ENCODE measurements at regions not wholly inside any gene's neighbourhood (a gene's known extent, or its start where the extent isn't known, plus 50 kb on each side); places are given as distances from the start of the nearest gene placed in this dataset.

GRCh38 chr16:66001432-66001831 lies 365.1 kb upstream of the CDH5 start:
- no peak for TF ChIP-seq CTCF (conservative IDR thresholded peaks at IDR 0.05)
- no peak for DNase-seq (ENCODE audit: low read depth, low spot score)
- Mint-ChIP-seq H3K36me3 (ENCODE audit: low read depth) (no peaks in the 10 kb centered on the region), H3K27me3 (ENCODE audit: low read depth) (peaks cover 20% of the 10 kb centered on the region), H3K4me3 (no peak overlapping the region), H3K4me1 (no peaks in the 10 kb centered on the region), H3K9me3 (peaks cover 5% of the 10 kb centered on the region), H3K27ac (ENCODE audit: unreplicated experiment) (no peak overlapping the region)

- no peaks in the 10 kb centered on the region for H3K36me3 Mint-ChIP-seq (ENCODE audit: low read depth)
- TF ChIP-seq CTCF (conservative IDR thresholded peaks at IDR 0.05): no peak
- H3K4me3 Mint-ChIP-seq: no peak overlapping the region
Measured at GRCh38 chr16:65998443-65998842, 368.0 kb upstream of the CDH5 start.

GRCh38 chr16:65994291-65994690 lies 372.2 kb upstream of the CDH5 start:
- Mint-ChIP-seq H3K27me3 (ENCODE audit: low read depth) (peaks cover 9% of the 10 kb centered on the region), H3K9me3 (peaks cover 13% of the 10 kb centered on the region), H3K4me1 (peaks cover 6% of the 10 kb centered on the region), H3K27ac (ENCODE audit: unreplicated experiment) (no peak overlapping the region), H3K36me3 (ENCODE audit: low read depth) (no peaks in the 10 kb centered on the region), H3K4me3 (no peak overlapping the region)
- no peak for TF ChIP-seq CTCF (conservative IDR thresholded peaks at IDR 0.05)
- no peak for DNase-seq (ENCODE audit: low read depth, low spot score)

More at GRCh38 chr16:65998443-65998842, 368.0 kb upstream of the CDH5 start:
- Mint-ChIP-seq H3K4me1 (peaks cover 6% of the 10 kb centered on the region), H3K27me3 (ENCODE audit: low read depth) (peaks cover 20% of the 10 kb centered on the region), H3K27ac (ENCODE audit: unreplicated experiment) (no peak overlapping the region), H3K9me3 (peaks cover 13% of the 10 kb centered on the region)
- DNase-seq (ENCODE audit: low read depth, low spot score): no peak

- Mint-ChIP-seq H3K9me3 (peaks cover 8% of the 10 kb centered on the region), H3K27ac (ENCODE audit: unreplicated experiment) (no peak overlapping the region), H3K27me3 (ENCODE audit: low read depth) (peaks cover 7% of the 10 kb centered on the region), H3K36me3 (ENCODE audit: low read depth) (no peaks in the 10 kb centered on the region), H3K4me1 (peaks cover 6% of the 10 kb centered on the region), H3K4me3 (no peak overlapping the region)
- DNase-seq (ENCODE audit: low read depth, low spot score): no peak
- no peak for TF ChIP-seq CTCF (conservative IDR thresholded peaks at IDR 0.05)
Measured at GRCh38 chr16:65991149-65991701, 375.3 kb upstream of the CDH5 start.

GRCh38 chr16:65989861-65990604 lies 376.5 kb upstream of the CDH5 start:
- TF ChIP-seq CTCF (conservative IDR thresholded peaks at IDR 0.05): no peak
- Mint-ChIP-seq H3K9me3 (peaks cover 5% of the 10 kb centered on the region), H3K27me3 (ENCODE audit: low read depth) (peaks cover 7% of the 10 kb centered on the region)

More at GRCh38 chr16:65989861-65990604, 376.5 kb upstream of the CDH5 start:
- Mint-ChIP-seq H3K36me3 (ENCODE audit: low read depth) (no peaks in the 10 kb centered on the region), H3K27ac (ENCODE audit: unreplicated experiment) (no peak overlapping the region), H3K4me1 (peaks cover 6% of the 10 kb centered on the region), H3K4me3 (no peak overlapping the region)
- no peak for DNase-seq (ENCODE audit: low read depth, low spot score)
